ENCODE measurements at regions not wholly inside any gene's neighbourhood (a gene's known extent, or its start where the extent isn't known, plus 50 kb on each side); places are given as distances from the start of the nearest gene placed in this dataset.

- POLR2A ChIA-PET = no interaction called here
These were observed 296.4 kb downstream of the PAX1 start for GRCh38 chr20:22001886-22002285.

More at GRCh38 chr20:22001886-22002285, 296.4 kb downstream of the PAX1 start:
- TF ChIP-seq PHB (CRISPR knock-in tag; IDR thresholded peaks at IDR 0.05) = no peak
- no peak for TF ChIP-seq XRCC3 (IDR thresholded peaks at IDR 0.05)
- no peak for TF ChIP-seq SMARCC2 (IDR thresholded peaks at IDR 0.05; ENCODE audit: low read depth)
- TF ChIP-seq CEBPZ (IDR thresholded peaks at IDR 0.05; ENCODE audit: borderline replicate concordance, low read depth, low read length) = no peak
- no peak for TF ChIP-seq ZBTB33 (CRISPR knock-in tag; IDR thresholded peaks at IDR 0.05)
- no peak for TF ChIP-seq ZBTB2 (IDR thresholded peaks at IDR 0.05)
- no peak for TF ChIP-seq RREB1 (CRISPR knock-in tag; IDR thresholded peaks at IDR 0.05)
- FAIRE-seq (no peak), ATAC-seq (no peak), DNase-seq (ENCODE audit: extremely low read depth in 1 of 4, low spot score in 3 of 4) (no peak)
- Histone ChIP-seq H3K9ac (ENCODE audit: insufficient read depth in 1 of 2, low read depth in 2 of 2, low read length in 2 of 2) (no peak overlapping the region), H3K4me3 (no peak overlapping the region), H2AFZ (ENCODE audit: low read depth, low read length) (no peak overlapping the region), H3K9me1 (ENCODE audit: control insufficient read depth, insufficient read depth, low read length) (no peaks in the 10 kb centered on the region), H3K9me3 (replicated peaks; ENCODE audit: control insufficient read depth, insufficient read depth, low read depth, low read length) (no peaks in the 10 kb centered on the region), H3K4me2 (ENCODE audit: insufficient read depth, low read length) (no peak overlapping the region), H3K4me1 (replicated peaks in 1 of 2; ENCODE audit: control insufficient read depth in 2 of 2, insufficient read depth in 2 of 2, low read length in 2 of 2) (no peaks in the 10 kb centered on the region), H3K27ac (ENCODE audit: extremely low read depth, low read depth, low read length) (no peak overlapping the region), H3K79me2 (ENCODE audit: control insufficient read depth, insufficient read depth, low read length) (no peaks in the 10 kb centered on the region), H3K27me3 (ENCODE audit: control insufficient read depth in 2 of 2, insufficient read depth in 2 of 2, low read length in 2 of 2) (no peaks in the 10 kb centered on the region), H3K36me3 (ENCODE audit: control insufficient read depth, insufficient read depth, low read length) (no peaks in the 10 kb centered on the region), H4K20me1 (replicated peaks; ENCODE audit: control insufficient read depth, insufficient read depth, low read length) (no peaks in the 10 kb centered on the region)
- intact Hi-C loops (cut with micrococcal nuclease) (no loop called here), in situ Hi-C loops (cut with MboI) (no loop called here)
- CTCF ChIA-PET (ENCODE audit: low intra/inter-chr PET ratio) = no interaction called here
- no TSS peak for BruUV-seq (replicated peaks)
- 0% methylated on average over 1 of the region's 1 CpG for WGBS (ENCODE audit: insufficient coverage, low coverage, missing lambda C conversion rate)

Data from K562 (cell line).